Smooth muscle cell (in vitro differentiated cells): ENCODE measurements at regions not wholly inside any gene's neighbourhood (a gene's known extent, or its start where the extent isn't known, plus 50 kb on each side); places are given as distances from the start of the nearest gene placed in this dataset.
A peak's percentile ranks its signal among the peaks of the same experiment; 100 is the strongest.

Source experiments
- DNase-seq: peaks from one replicate; lab custom pipeline; 2025; ENCODE audit not compliant: unreplicated experiment; lab: John Stamatoyannopoulos, UW
- H2AFZ ChIP-seq: fragments of 200-600 bp; sonication (generic); 2 replicates; pipeline ENCODE4 v1.6.0; 2016; ENCODE audit warnings: antibody characterized with exemption, low read depth, mild to moderate bottlenecking
- H3F3A ChIP-seq: fragments of 200-600 bp; sonication (generic); 2 replicates; pipeline ENCODE4 v1.6.0; 2017; ENCODE audit warnings: antibody characterized with exemption, low read depth
- H3K27ac ChIP-seq: fragments of 200-600 bp; sonication (generic); 2 replicates; pipeline ENCODE4 v1.5.1; 2016; ENCODE audit warnings: low read depth, mild to moderate bottlenecking
- H3K27me3 ChIP-seq: fragments of 200-600 bp; sonication (generic); 2 replicates; pipeline ENCODE4 v1.6.1; 2016; ENCODE audit warnings: low read depth, mild to moderate bottlenecking
- H3K36me3 ChIP-seq: fragments of 200-600 bp; sonication (generic); 2 replicates; pipeline ENCODE4 v1.5.1; 2016; ENCODE audit warnings: low read depth
- H3K4me1 ChIP-seq: fragments of 200-600 bp; sonication (generic); 2 replicates; pipeline ENCODE4 v1.5.1; 2016; ENCODE audit warnings: low read depth
- H3K4me2 ChIP-seq: fragments of 200-600 bp; sonication (generic); 2 replicates; pipeline ENCODE4 v1.6.0; 2016; ENCODE audit warnings: mild to moderate bottlenecking
- H3K4me3 ChIP-seq: fragments of 200-600 bp; sonication (generic); 2 replicates; pipeline ENCODE4 v1.5.1; 2016; ENCODE audit warnings: mild to moderate bottlenecking
- H3K79me2 ChIP-seq: fragments of 200-600 bp; sonication (generic); 2 replicates; pipeline ENCODE4 v1.6.0; 2016; ENCODE audit warnings: low read depth, mild to moderate bottlenecking
- H3K9ac ChIP-seq: fragments of 200-600 bp; sonication (generic); 2 replicates; pipeline ENCODE4 v1.6.0; 2016; ENCODE audit warnings: low read depth
- H3K9me3 ChIP-seq: fragments of 200-600 bp; sonication (generic); replicated peaks from 2 replicates; pipeline ENCODE4 v1.5.1; 2016; ENCODE audit warnings: low read depth
- H4K20me1 ChIP-seq: fragments of 200-600 bp; sonication (generic); 2 replicates; pipeline ENCODE4 v1.6.0; 2016; ENCODE audit warnings: low read depth
- CTCF ChIP-seq: fragments of 200-600 bp; sonication (generic); IDR thresholded peaks from 2 replicates; pipeline ENCODE4 v1.5.1; 2017; ENCODE audit warnings: borderline replicate concordance, mild to moderate bottlenecking, antibody characterized with exemption; ENCODE audit not compliant: insufficient read depth, poor library complexity, severe bottlenecking
- WGBS: methylation state at CpG from one replicate; pipeline ENCODE4 v1.1.7; 2016; ENCODE audit warnings: low lambda C conversion rate; 5-methylcytosine and 5-hydroxymethylcytosine counted together

GRCh38 chr12:132395192-132395907 lies 66.0 kb upstream of the GALNT9 start:
- H3K4me3 ChIP-seq, result no peak overlapping the region
- H4K20me1 ChIP-seq, result no peaks in the 10 kb centered on the region
- H3K79me2 ChIP-seq, result no peaks in the 10 kb centered on the region
- no peak overlapping the region for H3K9ac ChIP-seq
- peaks cover 34% of the 10 kb centered on the region for H3K27me3 ChIP-seq
- H2AFZ ChIP-seq, result no peak overlapping the region
- H3K27ac ChIP-seq, result no peak overlapping the region
- H3K9me3 ChIP-seq, result no peaks in the 10 kb centered on the region
- TF ChIP-seq CTCF, result no peak
- no peaks in the 10 kb centered on the region for H3F3A ChIP-seq
- no peak overlapping the region for H3K4me2 ChIP-seq
- H3K4me1 ChIP-seq, result no peaks in the 10 kb centered on the region
- H3K36me3 ChIP-seq, result no peaks in the 10 kb centered on the region
- 87% methylated on average over 28 of the region's 28 CpGs for WGBS
- DNase-seq, result no peak

DNA sequence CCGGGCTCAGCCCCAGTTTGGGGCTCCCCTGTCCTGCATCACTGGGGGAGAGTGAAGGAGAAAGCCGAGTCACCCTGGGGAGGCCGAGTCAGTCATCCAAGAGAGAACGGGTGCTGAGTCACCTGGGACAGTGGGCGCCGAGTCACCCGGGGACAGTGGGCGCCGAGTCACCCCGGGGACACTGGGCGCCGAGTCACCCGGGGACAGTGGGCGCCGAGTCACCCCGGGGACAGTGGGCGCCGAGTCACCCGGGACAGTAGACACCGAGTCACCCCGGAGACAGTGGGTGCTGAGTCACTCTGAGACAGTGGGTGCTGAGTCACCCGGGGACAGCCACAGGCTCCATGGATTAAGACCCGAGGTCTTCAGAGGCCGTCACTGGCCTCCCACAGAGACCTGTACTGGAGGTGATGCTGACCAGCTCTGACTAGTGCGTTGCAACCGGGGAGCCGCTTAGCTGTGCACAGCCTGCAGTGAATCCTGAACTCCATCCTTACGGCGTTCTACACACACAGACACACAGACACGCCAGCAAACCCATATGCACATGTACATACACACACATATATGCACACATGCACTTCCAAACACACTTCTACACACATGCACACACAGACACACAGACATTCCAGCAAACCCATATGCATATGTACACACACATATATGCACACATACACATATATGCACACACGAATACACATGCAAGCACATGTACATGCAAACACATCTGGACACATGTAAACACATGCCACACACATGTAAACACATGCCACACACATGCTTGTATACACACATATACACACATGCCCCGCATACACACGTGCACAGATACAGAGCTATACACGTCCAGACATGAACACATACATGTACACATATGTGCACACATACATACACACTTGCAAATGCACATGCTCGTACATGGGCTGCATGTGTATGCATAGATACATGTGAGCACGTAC lies 64.9 kb upstream of the GALNT9 start:
- TF ChIP-seq CTCF, result no peak
- no peaks in the 10 kb centered on the region for H3K79me2 ChIP-seq
- H3K27ac ChIP-seq, result peak overlapping the region; percentile 80
- no peaks in the 10 kb centered on the region for H3K4me1 ChIP-seq
- H3K4me3 ChIP-seq, result no peak overlapping the region
- H3F3A ChIP-seq, result no peaks in the 10 kb centered on the region
- H3K9me3 ChIP-seq, result no peaks in the 10 kb centered on the region
- H3K4me2 ChIP-seq, result no peak overlapping the region
- H3K36me3 ChIP-seq, result no peaks in the 10 kb centered on the region
- H3K27me3 ChIP-seq, result peaks cover 38% of the 10 kb centered on the region
- 70% methylated on average over 34 of the region's 36 CpGs for WGBS
- no peak for DNase-seq
- no peak overlapping the region for H2AFZ ChIP-seq
- no peaks in the 10 kb centered on the region for H4K20me1 ChIP-seq
- H3K9ac ChIP-seq, result peak overlapping the region; percentile 54

GRCh38 chr12:132393245-132393795 lies 63.9 kb upstream of the GALNT9 start:
- Histone ChIP-seq H4K20me1 (no peaks in the 10 kb centered on the region), H3K79me2 (no peaks in the 10 kb centered on the region), H3K4me1 (no peaks in the 10 kb centered on the region), H3K4me3 (no peak overlapping the region), H3K36me3 (no peaks in the 10 kb centered on the region), H3K9me3 (no peaks in the 10 kb centered on the region), H3K27me3 (peaks cover 39% of the 10 kb centered on the region), H3K9ac (peak overlapping the region; percentile 54), H2AFZ (no peak overlapping the region), H3K27ac (peak overlapping the region; percentile 80), H3F3A (no peaks in the 10 kb centered on the region), H3K4me2 (no peak overlapping the region)
- no peak for TF ChIP-seq CTCF
- WGBS, result 52% methylated on average over 19 of the region's 19 CpGs
- no peak for DNase-seq
